Hepatocyte (in vitro differentiated cells): ENCODE measurements at regions not wholly inside any gene's neighbourhood (a gene's known extent, or its start where the extent isn't known, plus 50 kb on each side); places are given as distances from the start of the nearest gene placed in this dataset.

Source experiments
- EZH2 ChIP-seq: fragments of 200-600 bp; sonication (generic); IDR thresholded peaks from 2 replicates; pipeline ENCODE4 v1.6.1; 2016; ENCODE audit warnings: antibody characterized with exemption, mild to moderate bottlenecking, borderline replicate concordance
- EZH2phosphoT487 ChIP-seq: fragments of 200-600 bp; sonication (generic); IDR thresholded peaks from one replicate; pipeline ENCODE4 v1.6.1; 2018; ENCODE audit warnings: antibody characterized with exemption, mild to moderate bottlenecking, low read depth, moderate library complexity; ENCODE audit not compliant: unreplicated experiment, severe bottlenecking

- TF ChIP-seq EZH2 (no peak), EZH2phosphoT487 (no peak)
Measured at GRCh38 chr1:214898161-214898560, 184.4 kb upstream of the KCNK2 start.
